IMR-90 (cell line): ENCODE measurements at regions not wholly inside any gene's neighbourhood (a gene's known extent, or its start where the extent isn't known, plus 50 kb on each side); places are given as distances from the start of the nearest gene placed in this dataset.
"Not testable (repeated sequence)": the region's sequence is repeated elsewhere in the genome, so short reads cannot be mapped to it uniquely, and the experiment has no call there.

Experiments used
- ATAC-seq: fragments of 200-7000 bp; cut with Tn5 transposase; 2 replicates; pipeline ENCODE4 v1.9.1; 2020; ENCODE audit warnings: low read depth, mild to moderate bottlenecking, moderate library complexity
- BruUV-seq: library from RNA; stranded (reverse); fragments of 400-500 nt; replicated peaks from 2 replicates; lab custom pipeline; 2021; lab: Mats Ljungman, UMichigan
- CTCF ChIA-PET: fragments of 300-600 bp; formaldehyde crosslinking; extraction: SDS; loops from one replicate; lab custom pipeline; 2021; ENCODE audit warnings: antibody characterized with exemption; lab: Yijun Ruan, JAX
- POLR2A ChIA-PET: fragments of 300-600 bp; sonication (Branson Sonifier 250); formaldehyde crosslinking; loops from one replicate; lab custom pipeline; 2022; ENCODE audit warnings: antibody characterized with exemption; ENCODE audit not compliant: unreplicated experiment; lab: Charles Lee
- DNase-seq: peaks from one replicate; pipeline ENCODE4 v3.0.0; 2013
- H2AFZ ChIP-seq: replicated peaks from 2 replicates; pipeline ENCODE3; 2013; ENCODE audit warnings: low read length, mild to moderate bottlenecking; ENCODE audit not compliant: poor library complexity
- H2AK5ac ChIP-seq: 2 replicates; pipeline ENCODE4 v1.6.1; 2013; ENCODE audit warnings: low read depth, low read length, inconsistent platforms
- H2AK9ac ChIP-seq: replicated peaks from 2 replicates; pipeline ENCODE3; 2013; ENCODE audit warnings: mild to moderate bottlenecking, low read depth, low read length, moderate library complexity; ENCODE audit not compliant: poor library complexity
- H2BK120ac ChIP-seq: 2 replicates; pipeline ENCODE4 v1.6.1; 2013; ENCODE audit warnings: low read depth, low read length, inconsistent platforms
- H2BK15ac ChIP-seq: 3 replicates; pipeline ENCODE4 v1.6.1; 2013; ENCODE audit warnings: low read depth, low read length, inconsistent platforms
- H2BK20ac ChIP-seq: 2 replicates; pipeline ENCODE4 v1.6.1; 2013; ENCODE audit warnings: low read depth, mild to moderate bottlenecking, inconsistent platforms, low read length, moderate library complexity
- H2BK5ac ChIP-seq: 2 replicates; pipeline ENCODE4 v1.6.1; 2013; ENCODE audit warnings: mild to moderate bottlenecking, low read depth, low read length, inconsistent platforms; ENCODE audit not compliant: poor library complexity, severe bottlenecking
- H3K14ac ChIP-seq: replicated peaks from 2 replicates; pipeline ENCODE4 v1.6.1; 2013; ENCODE audit warnings: low read depth, low read length, inconsistent platforms
- H3K18ac ChIP-seq: 2 replicates; pipeline ENCODE4 v1.6.1; 2013; ENCODE audit warnings: low read depth, low read length, control low read depth
- H3K23ac ChIP-seq: 2 replicates; pipeline ENCODE4 v1.6.1; 2013; ENCODE audit warnings: low read depth, low read length, inconsistent platforms
- H3K27ac ChIP-seq: 2 replicates; pipeline ENCODE4 v1.5.1; 2013; ENCODE audit warnings: mild to moderate bottlenecking, control low read depth, low read length; ENCODE audit not compliant: insufficient read depth
- H3K27me3 ChIP-seq: 2 replicates; pipeline ENCODE4 v1.6.1; 2013; ENCODE audit warnings: low read length; ENCODE audit not compliant: control insufficient read depth, insufficient read depth
- H3K36me3 ChIP-seq: 2 replicates; pipeline ENCODE4 v1.6.1; 2013; ENCODE audit warnings: low read length, mixed read lengths; ENCODE audit not compliant: control insufficient read depth, insufficient read depth
- H3K4ac ChIP-seq: 2 replicates; pipeline ENCODE4 v1.6.1; 2013; ENCODE audit warnings: low read depth, low read length, inconsistent platforms
- H3K4me1 ChIP-seq: 2 replicates; pipeline ENCODE4 v1.6.1; 2013; ENCODE audit warnings: low read length, mixed read lengths; ENCODE audit not compliant: control insufficient read depth, insufficient read depth
- H3K4me2 ChIP-seq: 2 replicates; pipeline ENCODE4 v1.6.1; 2013; ENCODE audit warnings: low read depth, mild to moderate bottlenecking, control low read depth, low read length, moderate library complexity
- H3K4me3 ChIP-seq: 2 replicates; pipeline ENCODE4 v1.5.1; 2013; ENCODE audit warnings: low read depth, mild to moderate bottlenecking, control low read depth, low read length, moderate library complexity; ENCODE audit not compliant: insufficient read depth
- H3K56ac ChIP-seq: 2 replicates; pipeline ENCODE4 v1.6.1; 2013; ENCODE audit warnings: low read length, inconsistent platforms; ENCODE audit not compliant: insufficient read depth; ENCODE audit errors: extremely low read depth
- H3K79me1 ChIP-seq, 2 experiments: 2 replicates each; pipeline ENCODE4 v1.6.1; 2013; ENCODE audit warnings: low read length in 2 of 2, inconsistent platforms in 1 of 2, low read depth in 1 of 2
- H3K9ac ChIP-seq: 2 replicates; pipeline ENCODE4 v1.6.1; 2013; ENCODE audit warnings: low read depth, low read length, control low read depth
- H3K9me1 ChIP-seq: 2 replicates; pipeline ENCODE4 v1.6.1; 2013; ENCODE audit warnings: low read length, inconsistent platforms; ENCODE audit not compliant: insufficient read depth
- H3K9me3 ChIP-seq: 2 replicates; pipeline ENCODE4 v1.6.1; 2013; ENCODE audit warnings: low read length; ENCODE audit not compliant: control insufficient read depth, insufficient read depth
- H4K20me1 ChIP-seq: 2 replicates; pipeline ENCODE4 v1.6.1; 2013; ENCODE audit warnings: low read length, inconsistent platforms; ENCODE audit not compliant: insufficient read depth
- H4K5ac ChIP-seq: 2 replicates; pipeline ENCODE4 v1.6.1; 2013; ENCODE audit warnings: mild to moderate bottlenecking, low read depth, low read length, control low read depth
- H4K8ac ChIP-seq, 2 experiments: 2 replicates each; pipeline ENCODE4 v1.6.1; 2013; ENCODE audit warnings: low read depth in 2 of 2, low read length in 2 of 2, control low read depth in 1 of 2, inconsistent platforms in 1 of 2
- H4K91ac ChIP-seq: 2 replicates; pipeline ENCODE4 v1.6.1; 2013; ENCODE audit warnings: low read depth, low read length, inconsistent platforms; ENCODE audit not compliant: insufficient read depth
- WGBS, 2 experiments: methylation state at CpG; one replicate each; pipeline versions ENCODE4 v1.1.5 to v1.1.7; 2013; ENCODE audit warnings: missing lambda C conversion rate in 2 of 2; ENCODE audit not compliant: insufficient read length in 1 of 2; ENCODE audit errors: extremely low coverage in 2 of 2; 5-methylcytosine and 5-hydroxymethylcytosine counted together
- dilution Hi-C: fragments of 300-500 bp; cut with HindIII; formaldehyde crosslinking; loops from one replicate; pipeline ENCODE4 v1.14.3; 2018; ENCODE audit warnings: low sequenced_read_pairs; ENCODE audit not compliant: unreplicated experiment
- in situ Hi-C: fragments of 300-500 bp; cut with MboI; formaldehyde crosslinking; loops from 3 replicates; pipeline ENCODE4 v1.14.3; 2019; ENCODE audit warnings: low sequenced_read_pairs, inconsistent platforms, mixed read lengths
- intact Hi-C: fragments of 100-400 bp; cut with micrococcal nuclease; formaldehyde crosslinking; loops from 2 replicates; pipeline ENCODE4 v1.10.0; 2022

- CTCF ChIA-PET, H4K5ac ChIP-seq, dilution Hi-C loops: not testable (repeated sequence)
Measured at GRCh38 chr11:116338500-116338899, 434.3 kb downstream of the BUD13 start.

More at GRCh38 chr11:116338500-116338899, 434.3 kb downstream of the BUD13 start:
- intact Hi-C loops, H3K9ac ChIP-seq, ATAC-seq, BruUV-seq, H2AK5ac ChIP-seq, H3K14ac ChIP-seq, H3K4me1 ChIP-seq, in situ Hi-C loops, H3K56ac ChIP-seq, H4K8ac ChIP-seq, DNase-seq, H3K23ac ChIP-seq, H2AK9ac ChIP-seq, POLR2A ChIA-PET, H3K4me3 ChIP-seq, H2BK5ac ChIP-seq, H3K36me3 ChIP-seq, H2BK20ac ChIP-seq, H2BK120ac ChIP-seq, H2AFZ ChIP-seq, H4K20me1 ChIP-seq, H3K4me2 ChIP-seq, H3K27ac ChIP-seq, H4K91ac ChIP-seq, H3K4ac ChIP-seq, H3K18ac ChIP-seq, H3K9me1 ChIP-seq, H3K9me3 ChIP-seq, H3K79me1 ChIP-seq, H3K27me3 ChIP-seq, H2BK15ac ChIP-seq: not testable (repeated sequence)
- no CpG with 5 or more reads among the region's 4 CpGs for WGBS, 2 experiments
